ENCODE measurements at regions not wholly inside any gene's neighbourhood (a gene's known extent, or its start where the extent isn't known, plus 50 kb on each side); places are given as distances from the start of the nearest gene placed in this dataset.
"Not testable (repeated sequence)": the region's sequence is repeated elsewhere in the genome, so short reads cannot be mapped to it uniquely, and the experiment has no call there.

DNA sequence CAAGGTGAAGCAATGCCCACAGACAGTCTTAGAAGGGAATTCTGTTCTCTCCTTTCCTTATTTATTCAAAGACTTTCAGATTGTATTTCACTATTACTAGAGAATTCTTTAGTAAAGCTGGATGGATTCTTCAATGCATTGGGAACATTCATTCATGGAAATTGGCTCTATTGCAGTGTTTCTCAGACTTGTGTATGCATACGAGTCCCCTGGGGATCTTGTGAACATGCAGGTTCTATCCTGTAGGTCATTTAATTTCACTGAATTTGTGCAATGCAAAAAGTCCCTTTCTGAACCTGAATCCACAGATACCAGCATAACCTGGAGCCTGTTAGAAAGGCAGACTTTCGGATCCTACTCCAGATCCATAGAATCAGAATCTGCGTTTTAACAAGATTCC lies 160.9 kb upstream of the AHI1 start:
- no peak for DNase-seq

DNA sequence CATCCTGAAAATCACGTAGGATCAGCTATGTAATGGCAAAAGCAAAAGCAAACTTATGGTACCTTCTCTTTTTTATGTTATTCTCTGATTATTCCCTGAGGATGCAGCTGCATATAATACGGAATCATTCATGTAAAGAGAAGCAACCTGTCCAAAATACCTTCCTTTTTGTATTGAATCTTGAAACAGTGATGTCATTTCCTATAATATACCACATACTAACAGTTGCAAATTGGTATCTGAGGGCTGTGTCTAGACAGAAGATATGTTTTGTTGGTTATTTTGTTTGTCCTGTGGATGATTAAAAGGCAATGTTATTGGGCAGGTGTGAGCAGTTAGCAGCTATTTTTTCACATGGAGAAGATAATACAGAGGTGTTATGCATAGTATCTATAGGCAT lies 161.4 kb upstream of the AHI1 start:
- DNase-seq = no peak

DNA sequence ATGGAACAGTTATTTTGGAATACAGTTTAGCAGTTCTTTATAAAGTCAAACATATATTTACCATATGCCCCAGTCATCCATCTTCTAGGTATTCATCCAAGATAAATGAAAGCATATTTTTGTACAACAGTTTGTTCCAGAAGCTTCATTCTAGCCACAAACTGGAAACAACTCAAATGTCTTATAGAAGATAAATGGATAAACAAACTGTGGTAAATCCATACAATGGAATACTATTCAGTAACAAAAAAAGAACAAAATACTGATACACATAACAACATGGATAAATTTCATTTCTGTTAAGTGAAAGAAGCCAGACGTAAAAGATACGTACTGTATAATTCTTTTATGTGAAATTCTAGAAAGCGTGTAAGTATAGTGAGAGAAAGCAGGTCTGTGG lies 167.0 kb upstream of the AHI1 start:
- no peak for DNase-seq

DNA sequence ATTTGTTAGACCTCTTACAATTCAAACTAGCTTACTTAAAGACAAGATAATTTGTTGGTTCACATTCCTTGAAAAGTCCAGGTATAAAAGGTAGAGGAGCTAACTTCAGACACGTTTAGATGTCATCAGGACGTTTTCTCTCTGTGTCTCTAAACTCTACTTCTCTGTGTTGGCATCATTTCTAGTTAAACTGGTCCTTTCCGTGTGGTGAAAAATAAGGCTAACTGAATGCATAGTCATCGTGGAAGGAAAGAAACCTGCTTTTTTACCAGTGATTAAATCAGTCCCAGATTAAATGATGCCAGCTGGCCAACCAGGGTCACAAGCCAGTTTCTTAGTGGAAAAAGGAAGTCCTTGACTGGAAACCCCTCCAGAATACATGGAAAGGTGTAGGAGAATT lies 168.4 kb upstream of the AHI1 start:
- DNase-seq = no peak

- DNase-seq = peak; percentile 58
Observed at GRCh38 chr6:135667691-135668455, 170.3 kb upstream of the AHI1 start.

DNA sequence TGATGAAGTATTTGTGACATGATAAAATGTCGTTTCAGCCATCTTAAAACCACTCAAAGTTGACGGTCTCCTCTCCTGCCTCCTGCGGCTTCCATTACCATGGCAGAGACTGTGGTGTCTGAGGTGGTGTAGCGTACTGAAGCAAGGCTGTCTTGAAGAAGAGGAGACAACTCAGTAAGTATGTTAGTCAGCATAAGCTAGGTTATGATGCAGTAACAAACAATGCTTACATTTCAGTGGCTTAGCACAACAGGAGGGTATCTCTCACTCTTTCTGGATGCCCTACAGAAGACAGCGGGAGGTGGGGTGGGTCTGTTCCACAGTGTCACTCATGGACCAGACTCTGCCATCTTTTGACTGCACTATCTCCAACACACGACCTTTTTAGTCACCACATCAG lies 174.7 kb upstream of the AHI1 start:
- DNase-seq = no peak

DNA sequence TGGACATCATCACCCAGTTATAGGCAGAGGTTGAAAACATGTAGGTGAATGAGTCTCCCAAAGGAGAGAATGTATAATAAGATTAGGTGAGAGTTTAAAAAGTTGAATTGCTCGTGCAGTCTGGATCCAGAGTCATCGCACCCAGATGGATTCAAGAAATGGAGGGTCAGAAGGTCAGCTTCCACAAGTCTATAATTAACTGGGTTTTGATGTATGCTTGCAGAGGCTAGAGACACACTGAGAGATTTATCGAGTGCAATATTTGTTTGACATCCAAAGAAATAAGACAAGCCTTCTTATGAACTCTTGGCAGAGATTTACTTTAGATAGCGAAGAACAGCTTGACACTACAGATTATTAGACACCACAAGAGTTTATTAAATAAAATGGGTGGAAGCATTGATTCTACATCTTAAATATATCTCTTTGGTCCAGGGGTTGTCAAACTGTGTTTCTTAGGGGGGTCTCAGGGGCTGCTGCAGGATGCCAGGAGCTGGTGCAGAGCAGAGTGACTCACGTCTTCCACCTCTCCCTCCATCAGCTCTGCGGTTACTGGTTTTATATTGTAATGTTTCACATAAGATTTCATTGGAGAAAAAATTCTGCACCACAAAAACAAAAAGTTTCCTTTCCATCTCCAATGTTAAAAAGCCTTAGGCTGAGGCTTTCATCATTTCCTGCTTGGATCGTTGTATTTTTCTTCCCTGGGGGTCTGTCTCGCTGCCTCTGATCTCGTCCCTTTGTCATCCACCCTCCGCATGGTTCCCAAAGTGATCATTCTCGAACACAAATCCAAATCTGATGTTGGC lies 176.2 kb upstream of the AHI1 start:
- no peak for DNase-seq

DNA sequence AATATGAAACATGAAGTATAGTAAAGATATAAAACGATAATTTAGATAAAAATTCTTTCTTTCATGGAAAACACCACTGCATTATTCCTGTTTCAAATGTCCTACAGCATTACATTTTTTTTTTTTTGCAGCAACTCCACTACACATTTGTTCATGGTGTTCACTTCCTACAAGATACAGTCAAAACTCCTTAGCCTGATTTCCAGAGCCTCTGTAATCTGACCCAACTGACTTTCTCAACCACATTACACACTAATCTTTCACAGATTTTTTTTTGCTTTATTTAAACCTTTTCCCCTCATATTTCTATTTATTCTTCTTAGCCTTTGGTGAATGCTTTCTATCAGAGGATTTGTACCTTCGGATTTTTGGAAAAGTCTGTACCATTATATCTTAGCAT lies 176.5 kb upstream of the PDE7B start:
- DNase-seq = no peak

- no peak for DNase-seq
Observed at GRCh38 chr6:135675862-135676261, 175.6 kb upstream of the PDE7B start.

DNA sequence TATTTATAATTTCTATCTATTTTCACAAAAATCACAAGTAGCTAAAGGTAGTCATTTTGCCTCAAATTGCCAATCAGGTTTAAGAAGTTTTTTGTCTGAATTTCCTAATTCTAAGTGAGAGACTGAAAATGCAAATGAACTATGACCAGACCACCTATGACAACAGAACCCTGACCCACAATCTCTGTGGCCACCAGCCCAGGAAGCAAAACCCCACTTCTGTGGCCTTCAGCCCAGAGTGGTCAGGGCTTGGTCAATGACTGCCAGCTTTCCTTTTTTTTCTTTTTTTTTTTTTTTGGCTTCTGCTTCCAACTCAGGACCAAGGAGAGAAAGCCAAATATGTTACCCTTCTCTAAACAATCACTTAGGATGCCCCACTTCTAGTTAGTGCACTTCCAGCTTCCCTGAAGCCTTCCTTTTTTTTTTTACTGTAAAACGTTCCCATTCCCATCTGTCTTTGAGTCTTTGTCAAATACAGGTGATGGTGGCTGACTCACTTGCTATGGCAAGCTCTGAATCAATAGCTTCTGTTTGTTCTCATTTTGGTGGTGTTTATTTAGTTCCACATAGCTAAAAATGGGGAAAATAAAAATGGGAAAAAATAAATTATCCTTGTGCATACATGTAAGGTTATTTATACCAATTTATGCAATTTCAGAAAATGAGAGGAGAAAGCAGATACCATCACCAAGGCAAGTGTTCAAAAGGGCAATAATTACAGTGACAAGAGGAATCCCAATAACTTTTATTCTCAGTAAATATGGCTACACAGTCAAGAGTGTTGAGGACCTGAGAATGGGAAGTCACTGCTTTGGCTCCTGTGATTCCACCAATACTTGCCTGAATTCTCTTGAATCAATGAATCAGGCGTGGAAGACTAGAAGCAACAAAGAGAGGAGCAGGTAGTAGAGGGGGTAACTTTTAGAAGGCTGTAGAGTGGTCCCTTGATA lies 170.3 kb upstream of the PDE7B start:
- DNase-seq = peak; percentile 83

DNA sequence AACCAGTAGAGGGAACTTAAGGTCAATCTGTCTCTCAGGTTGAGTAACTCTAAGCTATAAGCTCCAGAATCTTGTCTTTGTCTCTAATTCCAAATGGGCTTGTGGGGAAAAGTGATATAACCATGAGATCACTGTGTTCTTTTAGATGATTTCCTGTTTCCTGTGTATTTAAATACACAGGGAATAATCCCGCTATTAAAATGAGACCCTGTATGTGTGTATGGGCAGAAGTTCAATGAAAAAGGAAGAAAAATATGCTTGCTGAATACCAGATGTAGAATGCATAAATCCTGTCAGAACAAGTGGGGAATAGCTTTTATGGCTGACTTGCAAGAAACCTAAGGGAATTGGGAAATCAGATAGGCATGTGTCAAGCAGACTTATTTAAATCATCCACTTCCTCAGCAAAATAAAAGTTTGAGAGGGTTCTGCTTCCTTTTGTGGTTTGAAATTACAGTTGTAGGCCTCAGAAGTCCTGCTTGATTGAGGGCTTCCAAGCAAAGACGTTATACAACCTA lies 164.7 kb upstream of the PDE7B start:
- no peak for DNase-seq

DNA sequence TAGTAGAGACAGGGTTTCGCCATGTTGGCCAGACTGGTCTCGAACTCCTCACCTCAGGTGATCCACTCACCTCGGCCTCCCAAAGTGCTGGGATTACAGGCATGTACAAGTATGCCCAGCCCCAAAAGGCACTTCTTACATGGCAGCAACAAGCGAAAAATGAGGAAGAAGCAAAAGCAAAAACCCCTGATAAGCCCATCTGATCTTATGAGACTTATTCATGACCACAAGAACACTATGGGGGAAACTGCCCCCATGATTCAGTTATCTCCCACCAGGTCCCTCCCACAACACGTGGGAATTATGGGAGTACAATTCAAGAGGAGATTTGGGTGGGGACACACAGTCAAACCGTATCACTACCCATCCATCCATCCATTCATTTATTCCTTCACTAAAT lies 163.0 kb upstream of the PDE7B start:
- not testable (repeated sequence) for DNase-seq

DNA sequence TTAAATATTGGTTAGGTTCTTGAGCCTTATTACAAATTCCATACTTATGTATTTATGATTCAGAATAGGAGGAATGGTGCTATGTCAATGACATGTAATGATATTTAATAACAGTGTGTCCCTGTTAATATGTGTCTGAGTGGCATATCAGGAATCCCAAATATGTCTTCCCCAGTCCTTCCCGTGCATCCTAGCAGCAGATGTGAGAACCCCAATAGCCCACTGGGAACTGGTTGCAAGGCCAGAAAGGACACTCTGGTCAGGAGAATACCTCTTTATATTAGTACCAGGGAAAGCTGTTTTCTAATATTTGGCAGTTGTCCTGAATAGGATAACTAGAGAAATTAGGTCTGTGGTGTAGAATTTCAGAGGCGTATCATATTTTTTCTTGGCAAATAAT lies 159.1 kb upstream of the PDE7B start:
- DNase-seq = no peak

DNA sequence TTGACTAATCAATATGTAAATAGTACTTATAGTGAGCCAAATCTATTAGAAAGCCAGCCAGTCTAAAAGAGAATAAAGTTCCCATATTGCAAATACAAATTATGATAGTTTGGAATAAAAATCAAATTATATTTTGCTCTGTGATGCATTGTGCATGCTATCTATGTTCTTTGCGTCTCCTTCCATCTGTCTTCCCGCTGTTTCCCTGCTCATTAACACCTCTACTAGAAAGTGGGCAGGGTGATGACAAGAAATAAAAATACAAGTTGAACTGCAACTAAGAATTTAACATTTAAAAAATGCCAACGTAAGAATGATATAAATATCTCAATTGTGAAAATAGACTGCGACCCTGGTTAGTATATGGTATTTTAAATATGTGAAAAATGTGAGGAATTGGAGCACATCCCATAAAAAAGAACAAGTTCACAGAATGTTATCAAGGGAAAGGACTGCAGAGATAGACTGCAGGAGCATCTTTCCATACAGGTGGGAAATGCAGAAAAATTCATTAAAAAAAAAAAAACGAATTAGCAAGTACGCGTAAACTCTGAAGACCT lies 157.6 kb upstream of the PDE7B start:
- DNase-seq = no peak

GRCh38 chr6:135699705-135700104 lies 151.8 kb upstream of the PDE7B start:
- DNase-seq = no peak

GRCh38 chr6:135701426-135701825 lies 150.1 kb upstream of the PDE7B start:
- no peak for DNase-seq

DNA sequence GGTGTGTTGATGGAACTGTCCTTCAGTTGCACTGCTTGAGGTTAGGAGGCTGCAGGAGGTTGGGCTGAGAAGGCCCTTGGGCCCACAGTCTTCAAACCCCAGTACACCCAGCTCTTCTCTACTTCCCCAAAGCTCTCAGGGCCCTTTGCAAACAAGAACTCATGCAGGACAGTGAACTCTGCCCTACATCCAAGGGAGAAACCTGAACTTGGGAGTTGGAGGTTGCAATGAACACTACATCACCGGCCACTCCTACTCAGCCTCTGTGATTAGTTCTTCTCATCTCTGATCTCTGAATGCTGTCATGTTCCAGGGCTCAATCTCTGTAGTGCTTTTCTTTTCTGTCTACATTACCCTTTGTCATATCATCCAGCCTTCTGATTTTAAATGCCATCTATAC lies 148.5 kb upstream of the PDE7B start:
- DNase-seq = no peak

DNA sequence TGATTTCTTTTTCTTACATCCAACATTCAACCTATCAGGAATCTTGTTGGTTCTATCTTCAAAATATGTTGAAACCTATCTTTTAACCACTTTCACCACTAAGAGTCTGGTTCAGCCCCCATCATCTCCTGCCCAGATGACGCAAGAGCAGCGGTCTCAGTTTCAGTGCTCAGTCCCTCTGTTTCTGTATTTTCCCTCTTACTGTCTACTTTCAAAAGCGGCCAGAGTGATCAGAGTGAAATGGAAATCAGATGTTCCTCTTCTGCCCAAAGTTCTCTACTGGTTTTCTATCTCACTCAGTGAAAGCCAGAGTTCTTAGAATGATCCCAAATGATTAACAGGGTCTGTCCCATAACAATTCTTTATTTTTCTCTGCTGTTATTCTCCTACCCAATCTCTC lies 147.9 kb upstream of the PDE7B start:
- DNase-seq = no peak

GRCh38 chr6:135707426-135707825 lies 144.1 kb upstream of the PDE7B start:
- DNase-seq = no peak

GRCh38 chr6:135710042-135710441 lies 141.5 kb upstream of the PDE7B start:
- DNase-seq = no peak

DNA sequence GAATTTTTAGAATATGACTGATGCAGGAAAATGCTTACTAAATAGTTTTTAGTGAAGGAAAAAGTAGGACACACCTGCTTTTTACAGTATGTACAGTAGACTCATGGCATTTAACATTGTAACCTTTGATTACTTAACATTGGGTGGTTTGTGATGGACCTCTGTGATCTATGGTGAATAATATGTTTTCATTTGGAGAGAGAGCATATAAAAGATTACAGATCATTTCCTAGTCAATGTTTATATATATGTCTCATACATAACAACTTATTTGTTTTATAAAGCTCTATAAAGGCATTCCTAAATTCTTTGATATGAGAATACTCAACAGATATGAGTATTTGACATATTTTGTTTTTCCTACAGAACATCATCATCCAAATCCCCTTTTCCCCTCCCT lies 129.3 kb upstream of the PDE7B start:
- DNase-seq = no peak

DNA sequence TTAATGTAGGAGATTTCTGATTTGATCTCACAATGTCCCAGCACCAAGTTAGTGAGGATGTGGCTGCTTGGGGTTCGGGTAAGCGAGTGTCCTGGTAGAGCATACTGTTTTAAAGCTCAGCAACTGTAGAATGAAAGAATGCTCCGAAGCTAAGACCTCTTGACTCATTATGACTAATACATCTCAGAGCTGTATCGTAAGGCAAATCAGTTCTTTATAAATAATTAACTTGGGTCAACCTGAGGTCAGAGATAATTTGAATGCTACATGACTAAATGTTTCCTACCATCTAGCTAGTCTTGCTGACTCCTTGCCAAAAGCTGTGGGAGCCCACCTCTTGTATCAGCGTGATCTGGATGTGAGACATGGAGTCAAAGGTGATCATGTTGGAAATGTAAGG lies 128.8 kb upstream of the PDE7B start:
- DNase-seq = no peak

- DNase-seq = no peak
Observed at GRCh38 chr6:135728589-135728988, 122.9 kb upstream of the PDE7B start.
